Neural progenitor cell (in vitro differentiated cells): ENCODE measurements at regions not wholly inside any gene's neighbourhood (a gene's known extent, or its start where the extent isn't known, plus 50 kb on each side); places are given as distances from the start of the nearest gene placed in this dataset.

Experiments used
- EZH2 ChIP-seq: fragments of 200-600 bp; sonication (generic); IDR thresholded peaks from 2 replicates; pipeline ENCODE4 v1.6.1; 2017; ENCODE audit warnings: antibody characterized with exemption, mild to moderate bottlenecking, moderate library complexity
- EZH2phosphoT487 ChIP-seq: fragments of 200-600 bp; sonication (generic); IDR thresholded peaks from 2 replicates; pipeline ENCODE4 v1.6.1; 2017; ENCODE audit warnings: antibody characterized with exemption
- TF ChIP-seq, protein P1 (sequence below): fragments of 200-600 bp; sonication (generic); IDR thresholded peaks from 2 replicates; pipeline ENCODE4 v1.5.1; 2017; ENCODE audit warnings: antibody characterized with exemption, mild to moderate bottlenecking

DNA sequence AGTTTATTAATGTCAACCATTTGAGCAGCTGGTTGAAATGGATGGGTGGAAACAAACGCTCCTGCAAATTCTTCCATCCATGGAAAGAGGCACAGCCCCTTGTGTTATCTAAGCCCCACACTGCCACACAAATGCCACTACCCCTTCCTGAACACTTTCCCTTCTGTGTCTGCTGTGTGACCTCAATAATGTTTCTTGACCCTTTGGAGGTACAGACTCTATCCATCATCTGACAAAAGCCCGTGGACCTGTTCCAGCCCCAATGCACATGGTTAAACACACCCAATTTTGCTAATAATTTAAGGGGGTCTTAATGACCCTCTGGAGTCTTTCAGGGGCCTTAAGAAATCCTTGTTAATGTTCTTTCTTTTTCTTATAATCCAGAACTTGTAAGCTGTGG is 482.2 kb upstream of the CFAP20DC start:
- TF ChIP-seq, protein P1, sequence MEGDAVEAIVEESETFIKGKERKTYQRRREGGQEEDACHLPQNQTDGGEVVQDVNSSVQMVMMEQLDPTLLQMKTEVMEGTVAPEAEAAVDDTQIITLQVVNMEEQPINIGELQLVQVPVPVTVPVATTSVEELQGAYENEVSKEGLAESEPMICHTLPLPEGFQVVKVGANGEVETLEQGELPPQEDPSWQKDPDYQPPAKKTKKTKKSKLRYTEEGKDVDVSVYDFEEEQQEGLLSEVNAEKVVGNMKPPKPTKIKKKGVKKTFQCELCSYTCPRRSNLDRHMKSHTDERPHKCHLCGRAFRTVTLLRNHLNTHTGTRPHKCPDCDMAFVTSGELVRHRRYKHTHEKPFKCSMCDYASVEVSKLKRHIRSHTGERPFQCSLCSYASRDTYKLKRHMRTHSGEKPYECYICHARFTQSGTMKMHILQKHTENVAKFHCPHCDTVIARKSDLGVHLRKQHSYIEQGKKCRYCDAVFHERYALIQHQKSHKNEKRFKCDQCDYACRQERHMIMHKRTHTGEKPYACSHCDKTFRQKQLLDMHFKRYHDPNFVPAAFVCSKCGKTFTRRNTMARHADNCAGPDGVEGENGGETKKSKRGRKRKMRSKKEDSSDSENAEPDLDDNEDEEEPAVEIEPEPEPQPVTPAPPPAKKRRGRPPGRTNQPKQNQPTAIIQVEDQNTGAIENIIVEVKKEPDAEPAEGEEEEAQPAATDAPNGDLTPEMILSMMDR: no peak
- TF ChIP-seq EZH2phosphoT487 (no peak), EZH2 (no peak)
